GM21367 (cell line): ENCODE measurements at regions not wholly inside any gene's neighbourhood (a gene's known extent, or its start where the extent isn't known, plus 50 kb on each side); places are given as distances from the start of the nearest gene placed in this dataset.

Experiments used
- ATAC-seq: cut with Tn5 transposase; IDR thresholded peaks from one replicate; pipeline ENCODE4 v1.9.1; 2021; ENCODE audit not compliant: unreplicated experiment

DNA sequence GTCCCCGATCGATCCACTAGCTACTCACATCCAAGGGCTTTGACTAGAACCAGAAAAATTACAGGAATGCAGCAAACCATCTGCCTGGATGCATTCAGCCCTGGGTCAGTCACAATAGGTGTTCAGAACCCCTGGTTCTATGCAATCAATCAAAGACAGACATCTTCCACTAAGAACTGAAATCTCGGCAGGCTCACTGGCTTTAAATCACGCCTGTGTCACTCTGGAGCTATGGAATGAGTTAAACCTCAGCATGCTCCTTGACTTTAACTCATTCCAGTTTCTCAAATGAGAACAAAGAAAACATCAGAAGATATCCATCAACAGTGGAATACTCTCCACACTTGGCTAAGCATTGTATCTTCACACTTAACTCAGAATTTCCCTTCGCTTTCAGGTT lies 68.1 kb upstream of the SPTBN1 start:
- ATAC-seq = no peak

DNA sequence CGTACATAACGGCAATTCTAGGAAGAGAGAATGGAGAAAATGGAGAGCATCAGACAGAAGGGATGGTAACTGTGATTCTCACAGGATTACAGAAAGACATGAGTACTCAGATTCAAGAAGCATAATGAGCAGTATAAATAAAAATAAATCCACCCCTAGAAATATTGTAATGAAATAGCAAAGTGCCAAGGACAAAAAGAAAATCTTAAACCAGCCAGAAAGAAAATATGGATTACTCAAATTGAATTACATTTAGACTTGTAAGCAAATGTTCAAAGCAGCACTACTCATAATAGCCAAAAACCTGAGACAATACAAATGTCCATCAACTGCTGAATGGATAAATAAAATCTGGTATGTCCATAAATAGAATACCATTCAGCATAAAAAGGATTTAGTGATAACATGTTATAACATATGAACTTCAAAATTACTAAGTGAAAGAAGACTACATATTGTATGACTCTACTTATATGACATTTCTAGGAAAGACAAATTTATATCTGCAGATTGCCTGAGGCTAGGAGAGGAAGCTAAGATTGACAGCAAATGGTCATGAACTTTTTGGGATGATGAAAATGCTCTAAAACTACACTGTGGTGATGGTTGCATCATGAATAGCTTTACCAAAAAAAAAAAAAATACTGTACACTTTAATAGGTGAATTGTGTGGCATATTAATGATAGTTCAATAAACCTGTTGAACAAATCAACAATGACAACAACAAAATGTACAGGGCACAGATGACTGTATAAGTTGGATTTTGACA lies 63.4 kb upstream of the SPTBN1 start:
- ATAC-seq = no peak

DNA sequence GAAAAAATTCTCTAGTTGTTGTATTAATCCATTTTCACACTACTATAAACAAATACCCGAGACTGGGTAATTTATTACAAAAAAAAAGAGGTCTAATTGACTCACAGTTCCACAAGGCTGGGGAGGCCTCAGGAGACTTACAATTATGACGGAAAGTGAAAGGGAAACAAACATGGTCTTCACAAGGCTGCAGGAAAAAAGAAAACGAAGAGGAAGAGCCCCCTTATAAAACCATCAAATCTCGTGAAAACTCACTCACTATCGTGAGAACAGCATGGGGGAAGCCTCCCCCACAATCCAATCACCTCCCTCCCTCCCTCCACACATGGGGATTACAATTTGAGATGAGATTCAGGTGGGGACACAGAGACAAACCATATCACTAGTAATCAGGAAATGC lies 61.7 kb upstream of the SPTBN1 start:
- peak; percentile 72 for ATAC-seq

- no peak for ATAC-seq
Observed at GRCh38 chr2:54396107-54396506, 60.0 kb upstream of the SPTBN1 start.

GRCh38 chr2:54396798-54397197 lies 59.3 kb upstream of the SPTBN1 start:
- no peak for ATAC-seq

DNA sequence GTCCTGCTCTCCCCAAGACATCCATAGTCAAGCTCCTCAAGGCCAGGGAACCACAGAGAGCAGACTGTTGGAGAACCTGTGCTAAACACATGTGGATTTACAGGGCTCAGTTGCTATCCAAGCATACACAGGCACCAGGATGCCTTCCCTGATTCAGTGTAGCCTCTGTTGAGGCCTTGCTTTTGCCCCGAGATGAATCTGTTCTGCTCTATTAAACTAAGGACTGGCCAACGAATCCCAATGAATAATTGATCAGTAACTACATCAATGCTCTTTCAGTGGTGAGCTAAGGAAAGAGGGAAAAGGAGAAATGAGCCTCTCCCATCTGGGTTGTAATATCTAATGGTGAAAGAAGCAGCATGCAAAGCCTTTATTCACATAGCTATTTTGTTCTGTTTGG lies 58.7 kb upstream of the SPTBN1 start:
- no peak for ATAC-seq

DNA sequence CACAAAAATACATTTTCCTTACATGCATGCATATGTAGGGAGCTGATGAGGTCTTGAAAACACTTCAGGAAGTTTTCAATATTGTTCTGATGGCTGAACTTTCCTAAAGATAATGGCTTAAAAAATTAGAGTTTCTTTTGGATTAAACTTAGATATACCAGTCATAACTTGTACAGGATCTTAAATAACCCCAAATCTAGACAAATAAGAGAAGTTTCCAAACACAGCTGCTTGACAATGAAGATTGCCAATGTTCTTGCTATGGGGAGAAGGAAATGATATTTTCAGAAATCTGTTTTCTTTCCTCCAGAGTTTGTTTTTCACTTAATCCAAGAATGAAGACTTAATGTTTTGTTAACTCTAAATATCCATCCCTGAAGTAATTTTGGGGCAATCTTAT lies 54.6 kb upstream of the SPTBN1 start:
- ATAC-seq = no peak

DNA sequence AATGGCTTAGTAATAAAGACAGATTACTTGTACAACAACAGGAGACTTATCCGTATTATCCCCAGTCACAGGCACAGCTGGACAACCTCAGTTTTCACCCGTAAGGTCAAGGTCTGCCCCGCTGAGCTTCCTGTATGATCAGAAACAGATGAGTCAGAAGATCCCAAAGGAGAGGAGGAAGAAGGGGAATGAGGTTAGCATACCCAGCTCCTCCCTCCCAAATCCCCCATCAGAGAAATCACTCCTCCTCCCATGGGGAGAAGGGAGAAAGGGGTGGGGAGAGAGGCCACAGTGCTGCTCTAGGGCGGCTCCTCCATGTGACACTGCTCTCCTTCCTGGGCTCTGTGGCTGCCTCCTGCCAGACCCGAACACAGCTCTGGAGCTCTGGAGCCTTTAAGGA lies 53.8 kb upstream of the SPTBN1 start:
- no peak for ATAC-seq

- no peak for ATAC-seq
Observed at GRCh38 chr2:54403512-54404238, 52.5 kb upstream of the SPTBN1 start.

DNA sequence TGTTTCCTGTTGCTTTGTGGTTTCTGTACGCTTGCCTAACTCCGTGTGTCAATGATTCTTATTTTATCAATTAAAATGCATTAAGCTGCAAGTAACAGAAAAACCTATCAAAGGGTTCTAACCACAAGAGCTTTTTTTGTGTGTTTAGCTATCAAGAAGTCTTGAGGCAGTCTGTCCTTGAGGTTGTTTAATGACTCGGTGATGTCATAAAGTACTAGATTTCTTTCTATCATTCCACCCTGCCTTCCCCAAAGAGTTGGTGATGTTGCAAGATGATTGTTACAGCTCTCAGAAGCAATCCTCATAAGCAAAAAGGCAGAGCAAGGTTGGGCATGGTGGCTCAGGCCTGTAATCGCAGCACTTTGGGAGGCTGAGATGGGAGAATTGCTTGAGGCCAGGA lies 51.9 kb upstream of the SPTBN1 start:
- ATAC-seq = no peak

- ATAC-seq = no peak
Observed at GRCh38 chr2:54406031-54406430, 50.1 kb upstream of the SPTBN1 start.
